C4-2B (cell line): ENCODE measurements at regions not wholly inside any gene's neighbourhood (a gene's known extent, or its start where the extent isn't known, plus 50 kb on each side); places are given as distances from the start of the nearest gene placed in this dataset.

ENCODE experiments used
- CTCF ChIP-seq: fragments of 450-650 bp; conservative IDR thresholded peaks from 2 replicates; pipeline ENCODE4 v1.5.1; 2017; ENCODE audit warnings: mild to moderate bottlenecking
- ZFX ChIP-seq: fragments of 450-650 bp; IDR thresholded peaks from 2 replicates; pipeline ENCODE4 v1.6.1; 2017

- TF ChIP-seq CTCF (no peak), ZFX (no peak)
Measured at GRCh38 chr5:113792806-113793205, 279.3 kb downstream of the YTHDC2 start.
